ENCODE measurements at regions not wholly inside any gene's neighbourhood (a gene's known extent, or its start where the extent isn't known, plus 50 kb on each side); places are given as distances from the start of the nearest gene placed in this dataset.

- TF ChIP-seq, protein P1, sequence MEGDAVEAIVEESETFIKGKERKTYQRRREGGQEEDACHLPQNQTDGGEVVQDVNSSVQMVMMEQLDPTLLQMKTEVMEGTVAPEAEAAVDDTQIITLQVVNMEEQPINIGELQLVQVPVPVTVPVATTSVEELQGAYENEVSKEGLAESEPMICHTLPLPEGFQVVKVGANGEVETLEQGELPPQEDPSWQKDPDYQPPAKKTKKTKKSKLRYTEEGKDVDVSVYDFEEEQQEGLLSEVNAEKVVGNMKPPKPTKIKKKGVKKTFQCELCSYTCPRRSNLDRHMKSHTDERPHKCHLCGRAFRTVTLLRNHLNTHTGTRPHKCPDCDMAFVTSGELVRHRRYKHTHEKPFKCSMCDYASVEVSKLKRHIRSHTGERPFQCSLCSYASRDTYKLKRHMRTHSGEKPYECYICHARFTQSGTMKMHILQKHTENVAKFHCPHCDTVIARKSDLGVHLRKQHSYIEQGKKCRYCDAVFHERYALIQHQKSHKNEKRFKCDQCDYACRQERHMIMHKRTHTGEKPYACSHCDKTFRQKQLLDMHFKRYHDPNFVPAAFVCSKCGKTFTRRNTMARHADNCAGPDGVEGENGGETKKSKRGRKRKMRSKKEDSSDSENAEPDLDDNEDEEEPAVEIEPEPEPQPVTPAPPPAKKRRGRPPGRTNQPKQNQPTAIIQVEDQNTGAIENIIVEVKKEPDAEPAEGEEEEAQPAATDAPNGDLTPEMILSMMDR (IDR thresholded peaks at IDR 0.05): no peak
- no peak for TF ChIP-seq POLR2A (IDR thresholded peaks at IDR 0.05)
Measured at GRCh38 chr7:17142831-17143541, 155.5 kb upstream of the AHR start.

Data from vagina (tissue), 2 donors.